Transverse colon (tissue), 4 donors: ENCODE measurements at regions not wholly inside any gene's neighbourhood (a gene's known extent, or its start where the extent isn't known, plus 50 kb on each side); places are given as distances from the start of the nearest gene placed in this dataset.

Source experiments
- DNase-seq: peaks from one replicate; pipeline ENCODE4 v3.0.0-alpha.2; 2019
- H3K27ac ChIP-seq, 4 donors: fragments of 200-600 bp; sonication (generic); 2 replicates each; pipeline ENCODE4 v1.5.1; 2016 to 2018; ENCODE audit warnings: inconsistent platforms in 4 of 4
- H3K27me3 ChIP-seq: fragments of 200-600 bp; sonication (generic); 2 replicates; pipeline ENCODE4 v1.5.1; 2017; ENCODE audit warnings: inconsistent platforms
- H3K36me3 ChIP-seq, 4 donors: fragments of 200-600 bp; sonication (generic); 2 replicates each; pipeline ENCODE4 v1.5.1; 2017 to 2019; ENCODE audit warnings: inconsistent platforms in 4 of 4
- H3K4me1 ChIP-seq, 4 donors: fragments of 200-600 bp; sonication (generic); 2 replicates each; pipeline ENCODE4 v1.5.1; 2017 to 2020; ENCODE audit warnings: inconsistent platforms in 4 of 4
- H3K4me3 ChIP-seq, 4 donors: fragments of 200-600 bp; sonication (generic); 1 replicate in 1 of 4; 2 replicates in 3 of 4; pipeline versions ENCODE4 v1.5.1 to v1.6.1; 2017 to 2019; ENCODE audit warnings: inconsistent platforms in 4 of 4
- H3K9me3 ChIP-seq, 2 donors: fragments of 200-600 bp; sonication (generic); 2 replicates each; pipeline ENCODE4 v1.5.1; 2017 to 2019; ENCODE audit warnings: inconsistent platforms in 2 of 2
- CTCF ChIP-seq, 5 experiments: fragments of 200-600 bp in 3 of 5; fragments of 450-650 bp in 2 of 5; sonication (generic) in 3 of 5; IDR thresholded peaks; 1 replicate in 2 of 5; 2 replicates in 3 of 5; pipeline ENCODE4 v1.5.1; 2016 to 2017; ENCODE audit warnings: antibody characterized with exemption in 5 of 5, inconsistent platforms in 3 of 5, mild to moderate bottlenecking in 2 of 5, moderate library complexity in 1 of 5
- EP300 ChIP-seq: sonication (generic); formaldehyde crosslinking; IDR thresholded peaks from one replicate; pipeline ENCODE4 v1.6.1; 2017; ENCODE audit warnings: antibody characterized with exemption, low read depth
- POLR2A ChIP-seq: fragments of 450-650 bp; IDR thresholded peaks from one replicate; pipeline ENCODE4 v1.6.1; 2016; ENCODE audit warnings: antibody characterized with exemption, mild to moderate bottlenecking, moderate library complexity
- POLR2AphosphoS5 ChIP-seq, 3 donors: sonication (generic); formaldehyde crosslinking; IDR thresholded peaks; one replicate each; pipeline ENCODE4 v1.6.1; 2016; ENCODE audit warnings: antibody characterized with exemption in 3 of 3
- whole genome bisulfite sequencing, 2 donors: methylation state at CpG; one replicate each; pipeline ENCODE4 v1.1.5; 2018; ENCODE audit warnings: low coverage in 1 of 2; 5-methylcytosine and 5-hydroxymethylcytosine counted together
- in situ Hi-C, 4 donors: fragments of 200-750 bp; cut with MboI; loops; one replicate each; pipeline versions ENCODE4 v1.15.0 to v1.15.1; 2017; ENCODE audit warnings: low sequenced_read_pairs in 3 of 4, low pct_ligation_motif_present in 1 of 4, low pct_unique_long_range_greater_than_20kb in 1 of 4
- intact Hi-C: fragments of 100-400 bp; cut with DNase I; formaldehyde crosslinking; loops from one replicate; pipeline ENCODE4 v1.15.1; 2023; ENCODE audit warnings: low total_unique reads

GRCh38 chr6:10194816-10195672, 219.8 kb downstream of the TFAP2A start:
- H3K4me3 ChIP-seq = no peak overlapping the region
- WGBS, 2 donors = 78 to 87% methylated on average over 4 to 5 of the region's 5 CpGs

GRCh38 chr6:10193321-10193720, 221.6 kb downstream of the TFAP2A start:
- in situ Hi-C loops (no loop called here), intact Hi-C loops (no loop called here)
- H3K4me1 ChIP-seq = no peaks in the 10 kb centered on the region
- DNase-seq = no peak
- no peaks in the 10 kb centered on the region for H3K27me3 ChIP-seq
- H3K27ac ChIP-seq = no peak overlapping the region
- 71 to 79% methylated on average over 4 of the region's 4 CpGs for WGBS, 2 donors
- H3K9me3 ChIP-seq = no peaks in the 10 kb centered on the region
- no peak overlapping the region for H3K4me3 ChIP-seq
- H3K36me3 ChIP-seq = no peaks in the 10 kb centered on the region
- no peak for TF ChIP-seq CTCF (IDR thresholded peaks at IDR 0.05)
- TF ChIP-seq POLR2A = no peak
- no peak for TF ChIP-seq POLR2AphosphoS5 (IDR thresholded peaks at IDR 0.05)
- TF ChIP-seq EP300 = no peak

More at GRCh38 chr6:10194816-10195672, 219.8 kb downstream of the TFAP2A start:
- Histone ChIP-seq H3K4me1 (no peaks in the 10 kb centered on the region), H3K9me3 (no peaks in the 10 kb centered on the region), H3K36me3 (no peaks in the 10 kb centered on the region), H3K27ac (no peak overlapping the region), H3K27me3 (no peaks in the 10 kb centered on the region)
- TF ChIP-seq POLR2AphosphoS5 (IDR thresholded peaks at IDR 0.05) = no peak
- no peak for TF ChIP-seq CTCF (IDR thresholded peaks at IDR 0.05)
- no peak for TF ChIP-seq POLR2A
- no peak for TF ChIP-seq EP300
- intact Hi-C loops = no loop called here
- DNase-seq = no peak
- in situ Hi-C loops = no loop called here

- 63% methylated on average over 3 of the region's 3 CpGs; no CpG with 5 or more reads in 1 of the 2 donors for WGBS, 2 donors
- DNase-seq = no peak
Measured at GRCh38 chr6:10190042-10190441, 224.8 kb downstream of the TFAP2A start.

More at GRCh38 chr6:10190042-10190441, 224.8 kb downstream of the TFAP2A start:
- no peak overlapping the region for H3K27ac ChIP-seq
- H3K27me3 ChIP-seq = no peaks in the 10 kb centered on the region
- in situ Hi-C loops = no loop called here
- H3K9me3 ChIP-seq = no peaks in the 10 kb centered on the region
- intact Hi-C loops = no loop called here
- H3K4me1 ChIP-seq = no peaks in the 10 kb centered on the region
- H3K36me3 ChIP-seq = no peaks in the 10 kb centered on the region
- TF ChIP-seq EP300 (no peak), CTCF (IDR thresholded peaks at IDR 0.05) (no peak), POLR2AphosphoS5 (IDR thresholded peaks at IDR 0.05) (no peak), POLR2A (no peak)
- H3K4me3 ChIP-seq = no peak overlapping the region
